H1 (cell line): ENCODE measurements at regions not wholly inside any gene's neighbourhood (a gene's known extent, or its start where the extent isn't known, plus 50 kb on each side); places are given as distances from the start of the nearest gene placed in this dataset.

ENCODE experiments used
- CTCF ChIA-PET: fragments of 300-600 bp; sonication (Branson Sonifier 250); formaldehyde crosslinking; loops from one replicate; lab custom pipeline; 2021; ENCODE audit not compliant: partially characterized antibody; lab: Charles Lee
- POLR2A ChIA-PET: fragments of 300-600 bp; sonication (Branson Sonifier 250); formaldehyde crosslinking; loops from one replicate; lab custom pipeline; 2021; ENCODE audit warnings: inconsistent platforms; ENCODE audit not compliant: partially characterized antibody; lab: Charles Lee
- DNase-seq, 2 experiments: peaks; one replicate each; pipeline versions ENCODE4 v3.0.0 to v3.0.0-alpha.2; 2010 to 2022; ENCODE audit warnings: low spot score in 2 of 2, low read depth in 1 of 2, mixed read lengths in 1 of 2
- FAIRE-seq: peaks from 2 replicates; lab custom pipeline; 2011; peaks lifted over from hg19 to GRCh38; lab: Jason Lieb, UNC
- H2AFZ ChIP-seq: 2 replicates; pipeline ENCODE4 v1.8.1; 2012; ENCODE audit warnings: low read length, inconsistent platforms
- H2AK5ac ChIP-seq: 2 replicates; pipeline ENCODE4 v1.6.1; 2013; ENCODE audit warnings: low read depth, low read length
- H2BK120ac ChIP-seq: replicated peaks from 2 replicates; pipeline ENCODE3; 2013; ENCODE audit warnings: low read depth, low read length, inconsistent platforms
- H2BK12ac ChIP-seq: 2 replicates; pipeline ENCODE4 v1.6.1; 2013; ENCODE audit warnings: low read depth, low read length
- H2BK15ac ChIP-seq: 2 replicates; pipeline ENCODE4 v1.6.1; 2013; ENCODE audit warnings: low read length
- H2BK20ac ChIP-seq: 2 replicates; pipeline ENCODE4 v1.6.1; 2013; ENCODE audit warnings: low read length
- H2BK5ac ChIP-seq: 2 replicates; pipeline ENCODE4 v1.6.1; 2013; ENCODE audit warnings: low read depth, low read length
- H3K14ac ChIP-seq: 2 replicates; pipeline ENCODE4 v1.6.1; 2013; ENCODE audit warnings: inconsistent platforms; ENCODE audit not compliant: insufficient read length
- H3K18ac ChIP-seq: 2 replicates; pipeline ENCODE4 v1.6.1; 2013; ENCODE audit warnings: low read length; ENCODE audit errors: extremely low read depth
- H3K23ac ChIP-seq: 2 replicates; pipeline ENCODE4 v1.6.1; 2013; ENCODE audit warnings: inconsistent platforms; ENCODE audit not compliant: insufficient read length
- H3K23me2 ChIP-seq: 2 replicates; pipeline ENCODE4 v1.6.1; 2013; ENCODE audit warnings: low read depth, low read length
- H3K27ac ChIP-seq: 2 replicates; pipeline ENCODE4 v1.6.1; 2011; ENCODE audit warnings: low read depth, low read length, inconsistent platforms
- H3K27me3 ChIP-seq, 4 experiments: replicated peaks in 1 of 4; 1 replicate in 1 of 4; 2 replicates in 3 of 4; pipeline versions ENCODE4 v1.6.1 to v1.8.1; 2011 to 2013; ENCODE audit warnings: low read length in 3 of 4, mild to moderate bottlenecking in 3 of 4, inconsistent platforms in 2 of 4, mixed read lengths in 2 of 4, moderate library complexity in 1 of 4; ENCODE audit not compliant: control insufficient read depth in 3 of 4, insufficient read depth in 3 of 4; ENCODE audit errors: extremely low read depth in 1 of 4
- H3K36me3 ChIP-seq, 4 experiments: 2 replicates each; pipeline versions ENCODE4 v1.6.1 to v1.8.1; 2011 to 2013; ENCODE audit warnings: mild to moderate bottlenecking in 4 of 4, low read length in 3 of 4, moderate library complexity in 2 of 4, control low read depth in 1 of 4, inconsistent platforms in 1 of 4; ENCODE audit not compliant: insufficient read depth in 4 of 4, control insufficient read depth in 2 of 4
- H3K4ac ChIP-seq: replicated peaks from 2 replicates; pipeline ENCODE3; 2013; ENCODE audit warnings: low read length, low read depth, mixed read lengths, inconsistent platforms; ENCODE audit not compliant: insufficient read length
- H3K4me1 ChIP-seq, 4 experiments: replicated peaks in 1 of 4; 1 replicate in 1 of 4; 2 replicates in 3 of 4; pipeline versions ENCODE4 v1.6.1 to v1.8.1; 2011 to 2013; ENCODE audit warnings: low read length in 3 of 4, inconsistent platforms in 2 of 4, mixed read lengths in 1 of 4; ENCODE audit not compliant: insufficient read depth in 4 of 4, control insufficient read depth in 3 of 4
- H3K4me2 ChIP-seq, 2 experiments: 2 replicates each; pipeline versions ENCODE4 v1.6.1 to v1.8.1; 2011 to 2013; ENCODE audit warnings: low read depth in 2 of 2, low read length in 2 of 2, control low read depth in 1 of 2, inconsistent platforms in 1 of 2, mild to moderate bottlenecking in 1 of 2; ENCODE audit not compliant: insufficient read depth in 1 of 2
- H3K4me3 ChIP-seq, 4 experiments: fragments of 200-600, 300-600 bp in 1 of 4; sonication (generic), shearing (Covaris generic), sonication (Bioruptor Twin) in 1 of 4; 2 replicates each; pipeline versions ENCODE4 v1.5.1 to v1.8.1; 2011 to 2016; ENCODE audit warnings: low read length in 4 of 4, low read depth in 3 of 4, control low read depth in 2 of 4, inconsistent platforms in 2 of 4, mild to moderate bottlenecking in 2 of 4, mixed read lengths in 1 of 4, moderate library complexity in 1 of 4; ENCODE audit not compliant: insufficient read depth in 2 of 4; ENCODE audit errors: extremely low read depth in 1 of 4
- H3K56ac ChIP-seq: replicated peaks from 2 replicates; pipeline ENCODE3; 2013; ENCODE audit warnings: low read depth, mild to moderate bottlenecking, mixed read lengths, low read length, inconsistent platforms; ENCODE audit not compliant: insufficient read length
- H3K79me1 ChIP-seq: 2 replicates; pipeline ENCODE4 v1.6.1; 2013; ENCODE audit warnings: low read depth, low read length, control low read depth
- H3K79me2 ChIP-seq, 2 experiments: 2 replicates each; pipeline versions ENCODE4 v1.6.1 to v1.8.1; 2012 to 2013; ENCODE audit warnings: low read length in 2 of 2, mild to moderate bottlenecking in 2 of 2, inconsistent platforms in 1 of 2; ENCODE audit not compliant: insufficient read depth in 2 of 2, control insufficient read depth in 1 of 2
- H3K9ac ChIP-seq, 4 experiments: replicated peaks in 1 of 4; 1 replicate in 1 of 4; 2 replicates in 3 of 4; pipeline versions ENCODE4 v1.6.1 to v1.8.1; 2011 to 2013; ENCODE audit warnings: low read depth in 3 of 4, low read length in 3 of 4, control low read depth in 2 of 4, mild to moderate bottlenecking in 2 of 4, moderate library complexity in 2 of 4, inconsistent platforms in 1 of 4; ENCODE audit errors: extremely low read depth in 1 of 4
- H3K9me3 ChIP-seq, 2 experiments: 2 replicates each; pipeline versions ENCODE4 v1.6.1 to v1.8.1; 2012 to 2013; ENCODE audit warnings: mild to moderate bottlenecking in 2 of 2, moderate library complexity in 2 of 2, control low read depth in 1 of 2, inconsistent platforms in 1 of 2, low read depth in 1 of 2, low read length in 1 of 2, mixed read lengths in 1 of 2; ENCODE audit not compliant: insufficient read depth in 2 of 2
- H4K20me1 ChIP-seq, 2 experiments: replicated peaks in 1 of 2; 2 replicates each; pipeline versions ENCODE3 to v1.8.1; 2011 to 2013; ENCODE audit warnings: inconsistent platforms in 2 of 2, low read length in 2 of 2, mild to moderate bottlenecking in 1 of 2; ENCODE audit not compliant: insufficient read depth in 2 of 2, control insufficient read depth in 1 of 2
- H4K5ac ChIP-seq: 2 replicates; pipeline ENCODE4 v1.6.1; 2013; ENCODE audit warnings: low read length, low read depth, mixed read lengths, inconsistent platforms; ENCODE audit not compliant: insufficient read length
- H4K8ac ChIP-seq: 2 replicates; pipeline ENCODE4 v1.8.0; 2013; ENCODE audit warnings: mild to moderate bottlenecking, moderate library complexity, low read length, inconsistent platforms; ENCODE audit not compliant: insufficient read depth; ENCODE audit errors: extremely low read depth
- H4K91ac ChIP-seq: replicated peaks from 2 replicates; pipeline ENCODE3; 2013; ENCODE audit warnings: low read length, mixed read lengths, inconsistent platforms; ENCODE audit not compliant: insufficient read length
- CBX8 ChIP-seq: fragments of 300-800, 300-1000 bp; sonication (generic); IDR thresholded peaks from 2 replicates; pipeline ENCODE4 v1.7.1; 2016; ENCODE audit warnings: low read depth, low read length, borderline replicate concordance
- CHD2 ChIP-seq: IDR thresholded peaks from 2 replicates; pipeline ENCODE4 v1.6.1; 2012; ENCODE audit warnings: low read length, improper control_type of control experiment
- JUND ChIP-seq: IDR thresholded peaks from 2 replicates; pipeline ENCODE4 v1.6.1; 2011; ENCODE audit warnings: mild to moderate bottlenecking, improper control_type of control experiment, low read length
- KDM4A ChIP-seq: IDR thresholded peaks from one replicate; pipeline ENCODE4 v1.7.1; 2012; ENCODE audit warnings: low read depth, mild to moderate bottlenecking, moderate library complexity, low read length, inconsistent platforms; ENCODE audit not compliant: severe bottlenecking
- KDM5A ChIP-seq: fragments of 200-600 bp; IDR thresholded peaks from 2 replicates; pipeline ENCODE4 v1.7.1; 2012; ENCODE audit warnings: mild to moderate bottlenecking, low read length, inconsistent platforms, mixed read lengths
- NRF1 ChIP-seq: IDR thresholded peaks from 2 replicates; pipeline ENCODE4 v1.6.1; 2011; ENCODE audit warnings: mild to moderate bottlenecking, low read depth, low read length, improper control_type of control experiment
- PHF8 ChIP-seq: fragments of 200-600 bp; sonication (generic); conservative IDR thresholded peaks from 2 replicates; pipeline ENCODE4 v1.7.1; 2012; ENCODE audit warnings: low read depth, mild to moderate bottlenecking, inconsistent platforms, low read length, moderate library complexity
- POU5F1 ChIP-seq: IDR thresholded peaks from 2 replicates; pipeline ENCODE4 v1.6.1; 2011; ENCODE audit warnings: low read depth, mild to moderate bottlenecking, low read length, moderate library complexity
- SIRT6 ChIP-seq: IDR thresholded peaks from one replicate; pipeline ENCODE4 v1.7.1; 2012; ENCODE audit warnings: low read length, inconsistent platforms
- SIX5 ChIP-seq: IDR thresholded peaks from 2 replicates; pipeline ENCODE4 v1.6.1; 2011; ENCODE audit warnings: mild to moderate bottlenecking, low read depth, low read length
- SP2 ChIP-seq: IDR thresholded peaks from 2 replicates; pipeline ENCODE4 v1.6.1; 2012; ENCODE audit warnings: mild to moderate bottlenecking, low read length, inconsistent platforms
- SRF ChIP-seq: IDR thresholded peaks from 2 replicates; pipeline ENCODE4 v1.6.1; 2011; ENCODE audit warnings: mild to moderate bottlenecking, low read depth, low read length, moderate library complexity
- TAF7 ChIP-seq: optimal IDR thresholded peaks from 2 replicates; pipeline ENCODE3; 2011; ENCODE audit warnings: low read depth, mild to moderate bottlenecking, inconsistent platforms, low read length, moderate library complexity, borderline replicate concordance
- YY1 ChIP-seq: IDR thresholded peaks from 2 replicates; pipeline ENCODE4 v1.6.1; 2011; ENCODE audit warnings: low read depth, mild to moderate bottlenecking, low read length
- WGBS, 2 experiments: shearing (Covaris generic) in 1 of 2; methylation state at CpG; one replicate each; pipeline versions ENCODE4 v1.1.6 to v1.1.7; 2013 to 2015; ENCODE audit warnings: low lambda C conversion rate in 2 of 2, mixed read lengths in 2 of 2, inconsistent platforms in 1 of 2, low coverage in 1 of 2, missing lambda C conversion rate in 1 of 2; ENCODE audit not compliant: insufficient replicate concordance in 2 of 2, insufficient coverage in 1 of 2, insufficient read length in 1 of 2; ENCODE audit errors: extremely low coverage in 1 of 2, missing lambda C conversion rate in 1 of 2; 5-methylcytosine and 5-hydroxymethylcytosine counted together

- H3K27me3 ChIP-seq: no peaks in the 10 kb centered on the region
- no peaks in the 10 kb centered on the region for H3K79me2 ChIP-seq
- no peak overlapping the region for H2AFZ ChIP-seq
- no peaks in the 10 kb centered on the region for H3K23me2 ChIP-seq
- no peak overlapping the region for H4K8ac ChIP-seq
- ChIA-PET POLR2A (no interaction called here), CTCF (no interaction called here)
- no peak overlapping the region for H2BK5ac ChIP-seq
- DNase-seq: no peak
- no peaks in the 10 kb centered on the region for H3K36me3 ChIP-seq
- FAIRE-seq: no peak
- H3K4me1 ChIP-seq: no peaks in the 10 kb centered on the region
- H2BK12ac ChIP-seq: no peak overlapping the region
- H4K20me1 ChIP-seq: no peaks in the 10 kb centered on the region
- no peak overlapping the region for H3K4me3 ChIP-seq
- no peak overlapping the region for H3K14ac ChIP-seq
- H3K79me1 ChIP-seq: no peaks in the 10 kb centered on the region
- no peak overlapping the region for H2AK5ac ChIP-seq
- no peak overlapping the region for H2BK20ac ChIP-seq
- 76% methylated on average over 5 of the region's 5 CpGs; no CpG with 5 or more reads in 1 of the 2 experiments for WGBS, 2 experiments
- TF ChIP-seq KDM5A: no peak
- no peak for TF ChIP-seq SIRT6
- no peak for TF ChIP-seq SP2
- no peak for TF ChIP-seq TAF7
- no peak for TF ChIP-seq NRF1
- TF ChIP-seq CBX8: no peak
- TF ChIP-seq JUND: no peak
- no peak for TF ChIP-seq CHD2
- no peak for TF ChIP-seq SIX5
- TF ChIP-seq POU5F1: no peak
- no peak for TF ChIP-seq SRF
- TF ChIP-seq PHF8: no peak
- no peak for TF ChIP-seq YY1
- TF ChIP-seq KDM4A: no peak
- no peak overlapping the region for H3K4me2 ChIP-seq
- no peak overlapping the region for H3K56ac ChIP-seq
- no peak overlapping the region for H3K23ac ChIP-seq
- no peak overlapping the region for H3K27ac ChIP-seq
- H3K9ac ChIP-seq: no peak overlapping the region
- H3K4ac ChIP-seq: no peak overlapping the region
- no peak overlapping the region for H4K91ac ChIP-seq
- H2BK120ac ChIP-seq: no peak overlapping the region
- H3K9me3 ChIP-seq: no peaks in the 10 kb centered on the region
- H3K18ac ChIP-seq: no peak overlapping the region
- no peak overlapping the region for H4K5ac ChIP-seq
- no peak overlapping the region for H2BK15ac ChIP-seq
Measured at GRCh38 chr2:196288006-196288538, 116.7 kb upstream of the STK17B start.
